Hippocampal formation (tissue), 2 donors: ENCODE measurements at regions not wholly inside any gene's neighbourhood (a gene's known extent, or its start where the extent isn't known, plus 50 kb on each side); places are given as distances from the start of the nearest gene placed in this dataset.

Source experiments
- DNase-seq, 2 donors: peaks; one replicate each; lab custom pipeline; 2025; lab: John Stamatoyannopoulos, UW

DNA sequence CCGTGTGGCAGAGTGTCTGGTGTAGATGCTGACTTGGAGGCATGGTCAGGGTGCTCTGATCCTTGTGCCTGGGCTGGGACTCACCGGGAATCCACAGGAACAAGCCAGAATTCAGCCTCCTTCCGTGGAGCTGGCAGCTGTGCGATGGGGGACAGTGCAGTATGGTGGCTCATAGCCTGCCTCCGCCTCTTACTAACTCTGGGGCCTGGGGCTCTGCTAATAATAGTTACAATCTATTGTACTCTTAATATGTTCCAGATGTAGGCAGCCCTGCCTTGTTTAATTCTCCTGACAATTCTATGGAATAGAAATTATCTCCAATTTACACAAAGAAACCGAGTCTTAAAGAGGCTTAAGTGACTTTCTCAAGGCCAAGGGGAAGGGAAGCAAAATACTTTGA is 77.6 kb downstream of the PCDH1 start:
- DNase-seq = no peak

DNA sequence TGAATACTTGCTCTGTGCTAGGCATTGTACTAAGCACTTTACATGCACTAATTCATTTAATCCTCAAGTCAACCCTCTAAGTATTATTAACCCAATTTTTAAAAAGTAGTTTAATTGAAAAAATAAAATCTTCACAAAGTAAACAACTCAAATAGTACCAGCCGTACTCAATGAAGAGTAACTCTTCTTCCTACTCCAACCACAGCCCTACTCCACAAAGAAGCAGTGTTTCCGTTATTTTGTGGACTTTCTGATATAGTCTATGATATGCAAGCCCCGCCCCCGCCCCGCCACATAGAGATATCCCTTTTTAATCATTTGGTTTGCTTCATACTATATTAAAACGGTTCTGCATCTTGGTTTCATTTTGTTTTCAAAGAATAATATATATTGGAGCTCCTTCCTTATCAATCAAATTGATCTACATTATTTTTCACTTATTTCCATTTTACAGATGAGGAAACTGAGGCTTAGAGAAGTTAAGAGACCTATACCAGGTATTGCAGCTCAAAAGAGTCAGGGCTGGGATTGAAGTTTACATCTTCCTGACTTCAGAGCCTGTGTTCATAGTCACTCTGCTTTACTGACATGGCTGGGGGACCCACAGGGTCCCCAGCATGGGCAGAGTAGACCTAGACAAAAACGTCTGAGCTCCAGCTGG is 78.6 kb downstream of the PCDH1 start:
- no peak for DNase-seq

DNA sequence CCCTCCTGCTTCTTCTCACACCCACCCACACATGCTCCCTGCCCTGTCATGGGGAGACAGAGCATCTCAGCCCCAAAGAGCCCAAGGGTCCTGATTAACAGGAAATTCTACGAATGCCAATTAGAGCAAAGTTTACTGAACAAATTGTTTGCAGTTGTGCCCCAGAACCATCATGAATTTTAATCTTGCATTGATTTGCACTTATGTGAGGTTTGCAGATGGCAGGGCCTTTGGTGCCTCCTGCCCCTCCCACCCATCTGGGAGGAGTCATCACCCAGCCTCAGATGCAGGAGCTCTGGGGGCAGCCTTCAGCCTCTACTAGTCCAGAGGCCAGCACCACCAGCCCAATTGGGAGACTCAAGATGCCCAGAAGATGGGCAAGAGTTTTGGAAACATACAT is 80.8 kb downstream of the PCDH1 start:
- no peak for DNase-seq

DNA sequence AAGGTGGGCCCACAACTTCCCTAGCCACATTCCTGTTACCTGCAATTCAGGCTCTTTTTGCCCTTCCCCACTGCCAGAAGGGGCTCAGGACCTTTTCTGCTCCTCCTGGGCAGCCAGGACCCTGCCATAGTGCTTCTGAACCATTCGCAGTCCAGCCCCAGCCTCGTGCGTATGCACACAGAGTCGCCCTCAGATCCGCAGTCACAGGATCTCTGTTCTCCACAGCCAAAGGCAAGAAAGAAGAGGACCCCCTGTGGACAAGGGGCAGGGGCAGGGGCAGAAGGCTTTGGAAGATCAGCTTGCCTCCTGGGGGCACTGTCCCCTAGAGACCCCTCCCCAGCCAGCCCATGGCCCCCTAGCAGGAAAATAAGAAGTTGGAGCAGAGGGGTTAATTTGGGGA is 82.8 kb downstream of the PCDH1 start:
- no peak for DNase-seq

DNA sequence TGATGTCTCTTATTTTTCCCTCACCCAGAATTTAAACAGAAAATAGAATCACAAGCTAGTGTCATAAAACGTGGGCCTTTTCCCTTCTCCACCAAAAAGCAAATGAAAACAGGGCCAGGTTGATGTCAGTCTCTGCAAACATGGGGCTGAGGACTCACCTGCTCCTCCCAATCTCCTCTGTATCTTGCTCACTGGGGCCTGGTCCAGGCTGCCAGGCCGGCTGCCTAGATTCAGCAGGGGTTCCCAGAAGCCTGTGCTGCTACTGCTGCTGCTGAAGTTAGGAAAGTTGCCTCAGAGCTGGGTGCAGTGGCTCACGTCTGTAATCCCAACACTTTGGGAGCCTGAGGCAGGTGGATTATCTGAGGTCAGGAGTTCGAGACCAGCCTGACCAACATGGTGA is 84.3 kb downstream of the PCDH1 start:
- no peak for DNase-seq

DNA sequence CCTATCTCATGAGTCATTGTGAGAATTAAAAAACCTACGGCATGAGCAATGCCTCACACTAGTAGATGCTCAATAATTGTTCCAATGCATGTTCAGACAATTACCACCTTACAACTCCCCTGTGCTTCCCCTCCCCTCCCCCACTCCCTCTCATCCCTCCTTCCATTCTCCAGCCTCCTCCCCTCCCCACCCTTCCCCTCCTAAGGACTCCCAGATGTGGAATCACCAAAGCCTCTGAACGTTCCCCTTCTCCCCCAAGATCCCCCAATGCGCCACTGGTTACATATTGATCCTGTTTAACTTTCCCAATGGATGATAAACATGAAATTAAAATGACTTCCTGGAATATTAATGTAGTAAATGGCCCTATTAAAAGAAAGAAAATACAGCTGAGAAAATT is 84.8 kb downstream of the PCDH1 start:
- DNase-seq = no peak

DNA sequence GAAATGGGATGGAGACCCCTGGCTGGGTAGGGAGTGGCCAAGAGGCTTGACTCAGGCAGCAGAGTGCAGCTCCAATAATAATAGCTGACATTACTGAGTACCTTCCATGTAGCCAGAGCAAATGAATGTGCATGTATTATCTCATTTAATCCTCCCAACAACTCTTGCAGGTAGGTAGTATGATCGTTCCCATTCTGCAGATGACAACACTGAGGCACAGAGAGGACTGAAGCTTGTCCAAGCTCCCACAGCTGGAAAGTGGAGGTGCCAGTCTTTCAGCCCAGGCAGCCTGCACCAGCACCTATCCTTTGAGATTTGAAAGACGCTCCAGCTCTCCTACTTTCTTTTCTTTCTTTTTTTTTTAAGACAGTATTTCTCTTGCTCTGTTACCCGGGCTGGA is 87.6 kb downstream of the PCDH1 start:
- no peak for DNase-seq

DNA sequence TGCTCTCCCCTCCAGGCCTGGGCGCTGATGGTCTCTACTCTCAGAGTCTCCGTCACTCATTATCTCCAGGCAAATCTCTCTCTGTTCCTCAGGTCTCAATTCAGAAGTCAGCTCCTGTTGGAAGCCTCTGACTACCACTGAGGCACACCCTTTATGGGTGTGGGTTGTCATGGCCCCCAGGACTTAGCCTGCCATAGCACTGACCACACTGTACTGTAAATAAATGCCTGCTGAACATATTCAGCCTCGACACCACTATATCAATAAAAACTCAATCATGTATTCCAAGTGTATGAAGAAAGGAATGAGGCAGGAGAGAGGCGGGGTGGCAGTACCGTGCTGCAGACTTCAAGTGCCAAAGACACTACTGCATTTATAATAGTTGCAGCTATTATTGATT is 88.9 kb downstream of the PCDH1 start:
- no peak for DNase-seq

DNA sequence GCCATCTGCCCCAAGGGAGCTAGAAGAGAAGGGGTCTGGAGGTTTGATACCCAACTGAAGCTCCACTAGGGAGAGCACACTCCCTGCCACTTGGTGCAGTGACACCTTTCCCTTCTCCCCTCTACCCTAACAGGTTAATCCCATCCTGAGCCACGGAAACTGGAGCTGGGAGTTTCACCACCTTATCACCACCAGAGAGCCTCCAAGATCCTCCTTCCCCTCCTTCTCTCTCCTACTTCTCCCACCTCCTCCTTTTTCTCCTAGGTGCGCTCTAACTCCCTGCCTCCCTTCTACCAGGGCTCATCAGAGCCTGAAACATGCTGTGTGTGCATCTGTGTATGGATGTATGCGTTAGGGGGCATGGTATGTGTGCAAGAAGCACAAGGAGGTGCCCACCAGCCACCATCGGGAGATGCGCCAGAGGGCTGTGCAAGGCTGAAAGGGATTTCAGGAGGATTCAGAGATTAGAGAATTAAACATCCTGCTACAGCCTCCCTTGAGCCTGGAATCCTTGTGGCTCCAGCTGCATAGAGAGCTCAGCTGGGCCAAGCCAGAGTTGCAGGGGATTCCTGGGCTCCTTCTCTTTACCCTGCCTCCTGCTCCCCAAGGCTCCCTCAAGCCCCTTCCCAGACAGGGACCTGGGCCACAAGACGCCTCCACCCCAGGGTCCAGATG is 89.8 kb downstream of the PCDH1 start:
- DNase-seq = no peak

DNA sequence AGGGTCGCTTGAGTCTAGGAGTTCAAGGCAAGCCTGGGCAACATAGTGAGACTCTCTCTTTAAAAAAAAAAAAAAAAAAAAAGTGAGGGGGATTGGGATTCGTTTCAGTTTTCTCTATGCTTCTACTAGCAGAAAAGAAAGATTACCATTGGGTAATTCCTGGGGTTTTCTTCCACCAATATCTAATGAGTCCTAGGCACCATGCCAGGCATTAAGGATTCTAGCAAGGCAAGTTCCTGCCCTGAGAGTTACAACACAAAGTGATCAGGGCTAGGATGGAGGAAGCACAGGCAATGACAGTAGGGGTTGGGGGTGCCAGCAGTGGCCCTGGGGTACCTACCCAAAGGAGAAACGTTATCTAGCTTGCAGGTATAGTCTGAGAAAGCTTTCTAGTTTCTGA is 90.8 kb downstream of the PCDH1 start:
- no peak for DNase-seq

DNA sequence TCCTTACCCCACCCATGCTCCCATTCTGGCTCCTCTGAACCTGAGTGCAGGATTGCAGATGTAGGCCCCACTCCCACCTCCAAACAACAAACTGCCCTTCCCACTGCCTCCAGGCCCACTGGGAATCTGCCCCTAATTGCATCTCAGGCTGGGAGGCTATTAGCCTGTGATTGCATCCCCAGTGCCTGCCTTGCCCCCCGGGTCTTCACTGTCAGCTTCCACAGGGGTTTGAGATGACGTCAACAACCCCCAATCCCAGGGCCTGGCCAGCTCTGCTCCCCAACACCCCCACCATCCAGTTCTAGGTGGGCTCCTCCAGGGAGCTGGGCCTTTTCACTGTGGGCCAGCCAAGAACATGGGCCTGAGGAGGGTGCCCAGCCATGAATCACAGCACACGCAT is 91.5 kb downstream of the PCDH1 start:
- no peak for DNase-seq

DNA sequence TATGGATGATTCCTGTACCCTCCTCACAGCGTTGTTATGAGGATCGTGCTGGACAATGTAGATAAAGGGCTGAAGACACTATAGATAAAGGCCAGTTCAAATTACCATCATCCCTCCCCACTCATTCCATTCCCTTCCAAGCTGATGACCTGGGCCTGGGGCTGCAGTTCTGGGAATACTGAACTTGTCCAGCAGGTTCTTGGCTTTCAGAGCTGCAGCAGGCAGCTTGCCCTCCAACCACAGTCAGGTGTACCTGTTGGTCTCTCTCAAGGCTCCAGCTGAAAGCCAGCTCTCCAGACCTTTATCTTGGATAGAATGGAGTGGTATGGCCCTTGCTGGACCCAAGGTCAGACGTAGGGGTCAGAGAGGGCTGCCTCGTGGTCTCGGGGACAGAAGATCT is 92.5 kb downstream of the PCDH1 start:
- no peak for DNase-seq

DNA sequence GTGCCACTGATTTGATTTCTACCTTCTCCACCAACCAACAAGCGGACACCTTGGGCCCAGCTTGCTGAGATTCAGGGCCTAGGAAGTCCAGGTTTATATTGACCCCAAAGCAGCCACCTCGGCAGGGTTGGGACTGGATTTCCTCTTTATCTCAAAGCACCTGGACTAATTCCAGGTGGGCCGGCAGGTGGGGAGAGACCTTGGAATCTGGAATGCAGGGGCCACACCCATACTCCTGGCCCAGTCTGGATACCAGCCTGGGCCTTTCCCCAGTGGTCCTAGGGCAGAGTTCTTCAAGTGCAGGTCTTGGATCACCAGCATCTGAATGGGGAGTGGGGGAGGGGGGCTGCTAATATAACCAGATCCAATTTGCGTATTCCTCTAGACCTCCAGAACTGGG is 93.1 kb downstream of the PCDH1 start:
- DNase-seq = no peak

DNA sequence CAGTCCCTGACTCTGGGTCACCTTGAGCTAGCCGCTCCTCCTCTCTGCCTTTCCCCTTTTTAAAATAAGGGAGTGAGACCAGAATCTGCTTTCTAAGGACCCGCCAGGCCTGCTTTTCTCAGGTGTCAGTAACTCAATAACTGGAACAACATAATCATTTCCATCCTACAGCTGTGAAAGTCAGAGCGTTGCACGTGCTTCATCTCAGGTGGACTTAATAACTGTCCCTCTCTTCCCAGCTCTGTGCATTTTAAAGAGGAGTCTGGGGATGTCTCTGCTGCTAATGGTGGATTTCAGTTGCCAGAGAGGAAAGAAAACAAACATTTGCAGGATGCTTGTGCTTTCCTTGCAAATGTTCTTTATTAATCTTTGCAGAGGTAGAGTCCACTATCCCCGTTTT is 93.7 kb downstream of the PCDH1 start:
- DNase-seq = no peak

DNA sequence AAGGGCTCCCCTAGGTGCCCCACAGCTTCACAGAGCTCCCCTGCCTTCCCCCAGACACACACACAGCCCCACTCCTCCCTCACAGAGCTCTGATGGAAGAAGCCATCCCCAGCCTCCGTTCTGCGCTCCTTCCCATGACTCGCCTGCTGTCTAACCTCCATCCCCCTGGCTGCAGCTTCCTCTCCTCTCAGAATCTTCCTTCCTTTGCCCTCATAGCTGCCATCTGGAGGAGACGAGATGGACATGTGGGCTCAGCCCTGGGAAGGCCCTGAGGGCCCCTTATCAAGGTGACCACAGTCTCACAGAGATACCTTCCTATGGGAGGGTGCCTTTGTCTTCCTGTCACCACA is 94.3 kb downstream of the PCDH1 start:
- no peak for DNase-seq

DNA sequence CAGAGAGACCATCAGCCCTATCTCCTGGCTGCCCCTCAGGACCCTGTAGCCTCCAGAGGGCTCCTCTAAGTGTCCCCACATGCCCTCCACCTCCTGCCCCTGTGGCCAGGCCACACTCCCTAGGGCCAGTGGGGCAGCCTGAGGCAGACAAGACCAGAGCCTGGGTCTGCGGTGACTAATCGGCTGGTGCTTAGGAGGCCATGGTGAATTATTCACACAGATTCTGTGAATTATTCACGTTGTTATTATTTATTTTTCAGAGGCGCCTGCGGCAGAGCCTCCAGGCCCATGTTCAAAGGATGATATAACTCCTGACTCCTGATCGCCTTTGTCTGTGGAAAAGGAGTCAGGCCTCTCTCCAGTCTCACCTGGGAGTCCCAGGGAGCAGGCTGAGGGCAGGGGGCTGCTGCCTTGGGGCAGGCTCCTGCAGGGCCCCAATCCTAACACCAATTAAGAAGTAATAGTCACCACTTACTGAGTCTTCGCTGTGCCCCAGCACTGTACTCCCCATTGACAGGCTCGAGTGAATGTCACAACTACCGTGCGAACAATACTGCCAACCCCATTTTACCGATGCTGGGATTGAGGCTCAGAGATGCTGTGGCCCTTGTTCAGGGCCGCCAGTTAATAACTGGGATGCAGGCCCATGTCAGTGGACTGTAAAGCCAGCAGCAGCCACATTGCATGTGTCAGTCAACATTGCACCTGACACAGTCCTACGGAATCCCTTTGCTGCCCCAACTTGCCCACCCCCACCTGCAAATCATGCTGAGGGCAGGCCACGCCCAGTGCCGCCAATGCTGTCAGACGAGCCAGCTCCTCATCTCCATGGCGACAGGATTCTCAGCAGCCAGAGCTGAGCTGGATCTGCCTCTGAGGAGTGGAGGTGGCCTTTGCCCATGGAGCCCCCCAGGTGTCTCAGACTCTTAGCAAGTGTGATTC is 94.9 kb downstream of the PCDH1 start:
- peak in 1 of 2 donors; percentile 14 for DNase-seq

DNA sequence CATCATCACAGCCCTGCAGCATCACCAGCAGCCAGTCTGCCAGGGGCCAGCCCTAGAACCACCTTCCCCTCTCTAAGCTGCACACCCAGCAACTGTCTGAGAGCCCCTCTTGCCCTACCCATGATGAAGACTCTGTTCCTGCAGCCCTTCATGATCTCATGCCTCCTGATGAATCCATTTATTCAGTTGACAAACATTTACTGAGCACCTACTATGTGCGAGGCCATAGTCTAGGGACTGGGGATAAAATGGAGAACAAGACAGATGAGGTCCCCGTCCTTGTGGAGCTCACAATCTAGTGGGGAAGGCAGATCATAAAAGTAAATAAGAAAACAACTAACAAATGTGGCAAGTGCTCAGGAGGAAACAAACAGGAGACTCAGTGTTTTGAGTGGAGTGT is 96.3 kb downstream of the PCDH1 start:
- DNase-seq = no peak

DNA sequence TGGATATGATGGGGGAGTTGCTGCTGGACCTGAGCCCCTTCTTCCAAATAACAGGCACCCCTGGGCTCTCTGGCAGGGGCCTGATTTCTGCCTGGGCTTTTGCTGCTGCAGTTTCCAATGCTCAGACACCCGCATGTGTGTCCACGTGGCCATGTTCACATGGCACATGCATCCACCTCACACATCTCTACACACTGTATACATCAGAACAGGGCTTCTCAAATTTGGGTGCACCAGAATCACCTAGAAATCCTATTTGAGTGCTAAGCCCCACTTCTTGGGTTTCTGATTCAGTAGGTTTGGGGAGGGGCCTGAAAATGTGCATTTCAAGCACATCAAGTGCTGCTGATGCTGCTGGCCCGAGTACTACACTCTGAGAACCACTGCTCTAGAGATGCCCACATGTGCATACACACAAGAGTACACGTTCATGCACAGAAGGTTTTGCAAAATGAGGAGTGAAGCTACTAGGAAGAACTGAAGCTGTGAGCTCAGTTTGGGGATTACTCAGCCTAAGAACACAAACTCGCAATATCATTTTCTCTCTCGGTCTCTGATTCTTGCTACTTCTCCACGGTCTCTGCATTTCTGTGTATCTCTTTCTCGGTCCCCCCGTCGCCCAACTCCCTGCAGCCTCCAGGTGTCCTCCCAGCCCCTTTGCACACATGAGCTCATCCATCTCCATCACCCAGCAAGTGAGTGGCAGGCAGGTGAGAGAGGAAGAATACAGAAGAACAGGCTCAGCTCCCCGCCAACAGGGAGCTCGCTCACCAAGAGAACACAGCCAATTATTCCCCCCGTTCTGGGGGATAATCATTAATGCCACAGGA is 97.0 kb downstream of the PCDH1 start:
- DNase-seq = no peak

DNA sequence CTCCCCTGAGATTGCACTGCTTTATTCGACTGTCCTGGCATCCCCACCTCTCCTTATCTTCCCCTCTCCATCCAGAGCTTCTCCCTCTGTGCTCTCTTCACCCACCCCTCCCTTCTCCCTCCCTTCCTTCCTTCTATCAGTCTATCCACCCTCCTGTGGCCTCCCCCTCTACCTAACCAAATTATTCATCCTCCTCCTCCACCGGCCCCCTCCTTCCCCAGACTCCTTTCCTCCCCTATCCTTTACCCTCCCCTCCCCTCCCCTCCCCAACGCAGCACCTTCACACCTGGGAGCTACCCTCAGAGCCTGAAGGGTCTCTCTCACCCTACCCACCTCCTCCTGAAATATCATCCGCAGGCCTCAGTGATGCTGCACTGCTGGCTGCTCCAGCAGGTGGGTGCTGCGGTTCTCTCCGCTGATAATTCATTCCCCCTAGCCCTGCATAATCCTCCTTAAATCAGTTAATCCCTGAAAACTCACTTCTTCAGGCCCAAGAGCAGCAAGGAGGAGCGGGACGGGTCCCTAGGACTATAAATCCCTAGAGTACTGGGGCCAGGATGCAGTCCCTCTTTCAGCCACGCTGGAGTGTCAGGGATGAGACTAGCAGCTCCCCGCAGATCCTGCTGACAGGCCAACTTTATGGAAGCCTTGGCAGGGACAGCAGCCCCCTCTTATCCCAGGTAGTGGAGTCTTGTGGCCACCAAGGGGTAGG is 97.8 kb downstream of the PCDH1 start:
- no peak for DNase-seq

DNA sequence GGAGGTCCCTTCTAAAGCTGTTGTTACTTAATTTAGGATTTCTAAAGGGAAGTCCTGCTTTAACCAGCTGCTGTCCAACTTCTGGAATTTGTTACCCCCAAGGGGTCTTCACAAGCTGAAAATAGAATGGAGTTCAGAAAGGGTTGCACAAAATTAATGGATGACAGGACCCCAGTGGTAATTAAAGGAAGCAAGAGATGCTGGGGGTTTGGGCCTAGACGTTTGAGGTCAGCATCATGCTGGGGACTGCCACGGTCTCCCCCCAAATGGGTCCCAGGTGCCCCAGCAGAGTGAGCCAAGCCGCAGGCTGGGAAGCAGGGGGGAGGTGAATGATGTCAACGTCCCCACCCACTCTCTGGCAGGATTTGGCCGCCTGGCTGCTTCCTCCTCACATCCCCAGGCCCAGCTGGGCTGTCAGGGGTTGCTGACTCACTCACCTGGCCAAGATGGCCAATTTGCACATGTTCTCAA is 97.5 kb upstream of the ARAP3 start:
- no peak for DNase-seq

DNA sequence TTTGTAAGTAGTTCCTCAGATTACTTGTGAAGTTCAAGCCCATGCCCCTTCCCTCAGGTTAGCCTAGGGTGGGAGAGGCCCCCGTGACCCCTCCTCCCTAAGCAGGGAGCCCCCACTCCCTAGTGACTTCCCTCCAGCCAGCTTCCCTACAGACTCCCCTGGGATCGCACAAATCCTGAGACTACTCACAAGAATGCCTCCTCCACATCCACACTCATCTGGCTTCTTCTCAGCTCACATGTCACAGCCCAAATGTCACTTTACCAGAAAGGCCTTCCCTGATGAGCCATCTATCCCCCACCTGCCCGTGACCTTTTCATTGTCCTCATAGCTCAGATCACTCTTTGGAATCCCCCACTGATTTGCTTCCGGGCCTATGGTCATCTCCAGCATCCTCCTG is 96.7 kb upstream of the ARAP3 start:
- DNase-seq = no peak
